A673 (cell line): ENCODE measurements at regions not wholly inside any gene's neighbourhood (a gene's known extent, or its start where the extent isn't known, plus 50 kb on each side); places are given as distances from the start of the nearest gene placed in this dataset.

Source experiments
- EZH2 ChIP-seq: fragments of 200-600 bp; sonication (generic); IDR thresholded peaks from 2 replicates; pipeline ENCODE4 v1.6.1; 2017; ENCODE audit warnings: borderline replicate concordance, low read depth, mild to moderate bottlenecking, mixed read lengths, antibody characterized with exemption, low read length; ENCODE audit not compliant: poor library complexity, severe bottlenecking
- TF ChIP-seq, protein P1 (sequence below): fragments of 300-800, 200-600 bp; sonication (generic); conservative IDR thresholded peaks from 2 replicates; pipeline ENCODE4 v1.5.1; 2017; ENCODE audit warnings: low read depth, mild to moderate bottlenecking, antibody characterized with exemption, low read length, moderate library complexity, mixed read lengths

DNA sequence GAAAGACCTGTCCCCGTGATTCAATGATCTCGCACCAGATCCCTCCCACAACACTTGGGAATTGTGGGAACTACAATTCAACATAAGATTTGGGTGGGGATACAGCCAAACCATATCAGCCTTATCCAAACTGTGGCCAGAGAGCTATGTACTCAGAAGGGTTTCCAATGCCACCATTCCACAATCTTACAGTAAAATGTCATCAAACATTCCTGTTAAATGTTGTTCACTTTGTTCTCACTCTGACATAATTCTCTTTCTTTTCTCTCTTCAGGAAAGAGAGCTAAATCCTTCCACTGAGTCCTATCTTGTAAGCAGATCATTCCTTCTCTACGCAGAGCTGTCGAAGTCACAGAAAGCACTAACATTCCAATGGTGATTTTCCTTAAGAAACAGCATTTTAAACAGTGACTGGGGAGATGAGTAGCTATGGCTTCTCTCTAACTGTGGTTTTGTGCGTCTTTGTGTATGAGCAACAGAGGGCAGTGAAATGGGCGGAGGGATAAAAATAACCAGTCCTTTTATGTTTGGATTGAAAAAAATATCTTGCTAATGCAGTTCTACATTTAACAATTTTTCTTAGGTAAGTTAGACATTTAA lies 684.7 kb downstream of the EPHA4 start:
- TF ChIP-seq, protein P1, sequence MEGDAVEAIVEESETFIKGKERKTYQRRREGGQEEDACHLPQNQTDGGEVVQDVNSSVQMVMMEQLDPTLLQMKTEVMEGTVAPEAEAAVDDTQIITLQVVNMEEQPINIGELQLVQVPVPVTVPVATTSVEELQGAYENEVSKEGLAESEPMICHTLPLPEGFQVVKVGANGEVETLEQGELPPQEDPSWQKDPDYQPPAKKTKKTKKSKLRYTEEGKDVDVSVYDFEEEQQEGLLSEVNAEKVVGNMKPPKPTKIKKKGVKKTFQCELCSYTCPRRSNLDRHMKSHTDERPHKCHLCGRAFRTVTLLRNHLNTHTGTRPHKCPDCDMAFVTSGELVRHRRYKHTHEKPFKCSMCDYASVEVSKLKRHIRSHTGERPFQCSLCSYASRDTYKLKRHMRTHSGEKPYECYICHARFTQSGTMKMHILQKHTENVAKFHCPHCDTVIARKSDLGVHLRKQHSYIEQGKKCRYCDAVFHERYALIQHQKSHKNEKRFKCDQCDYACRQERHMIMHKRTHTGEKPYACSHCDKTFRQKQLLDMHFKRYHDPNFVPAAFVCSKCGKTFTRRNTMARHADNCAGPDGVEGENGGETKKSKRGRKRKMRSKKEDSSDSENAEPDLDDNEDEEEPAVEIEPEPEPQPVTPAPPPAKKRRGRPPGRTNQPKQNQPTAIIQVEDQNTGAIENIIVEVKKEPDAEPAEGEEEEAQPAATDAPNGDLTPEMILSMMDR: no peak
- no peak for TF ChIP-seq EZH2
